ENCODE measurements at regions not wholly inside any gene's neighbourhood (a gene's known extent, or its start where the extent isn't known, plus 50 kb on each side); places are given as distances from the start of the nearest gene placed in this dataset.

- TF ChIP-seq CTCF (conservative IDR thresholded peaks at IDR 0.05; ENCODE audit: low read depth, low read length): no peak
- TF ChIP-seq EZH2 (IDR thresholded peaks at IDR 0.05; ENCODE audit: borderline replicate concordance, low read depth, low read length, poor library complexity, severe bottlenecking): no peak
These were observed 226.0 kb upstream of the C16orf82 start for GRCh38 chr16:26840691-26841090.
